ENCODE measurements at regions not wholly inside any gene's neighbourhood (a gene's known extent, or its start where the extent isn't known, plus 50 kb on each side); places are given as distances from the start of the nearest gene placed in this dataset.

DNA sequence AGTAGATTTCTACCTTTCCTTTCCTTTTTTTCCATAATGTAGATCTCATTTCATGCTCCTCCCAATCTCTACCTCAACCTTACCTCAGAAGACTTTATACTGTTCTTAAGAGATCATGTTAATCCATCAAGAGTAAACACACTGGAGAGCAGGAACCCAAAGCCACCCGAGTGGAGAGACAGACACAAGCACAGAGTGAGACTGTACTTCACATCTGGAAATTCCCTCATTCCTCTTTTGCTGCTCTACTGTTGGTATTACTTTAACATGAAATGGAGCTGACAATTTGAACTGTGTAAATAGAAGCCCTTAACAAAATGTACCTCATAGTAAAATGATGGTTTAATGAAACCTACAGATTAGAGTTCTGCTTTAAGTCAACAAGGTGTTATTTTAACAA is 105.7 kb upstream of the RASGEF1B start:
- TF ChIP-seq SIN3A (IDR thresholded peaks at IDR 0.05; ENCODE audit: borderline replicate concordance, insufficient read depth, low read length) (no peak), TAF1 (IDR thresholded peaks at IDR 0.05; ENCODE audit: borderline replicate concordance, insufficient read depth, low read length) (no peak), POLR2AphosphoS5 (IDR thresholded peaks at IDR 0.05; ENCODE audit: low read depth, low read length) (no peak)
- TF ChIP-seq, protein P1, sequence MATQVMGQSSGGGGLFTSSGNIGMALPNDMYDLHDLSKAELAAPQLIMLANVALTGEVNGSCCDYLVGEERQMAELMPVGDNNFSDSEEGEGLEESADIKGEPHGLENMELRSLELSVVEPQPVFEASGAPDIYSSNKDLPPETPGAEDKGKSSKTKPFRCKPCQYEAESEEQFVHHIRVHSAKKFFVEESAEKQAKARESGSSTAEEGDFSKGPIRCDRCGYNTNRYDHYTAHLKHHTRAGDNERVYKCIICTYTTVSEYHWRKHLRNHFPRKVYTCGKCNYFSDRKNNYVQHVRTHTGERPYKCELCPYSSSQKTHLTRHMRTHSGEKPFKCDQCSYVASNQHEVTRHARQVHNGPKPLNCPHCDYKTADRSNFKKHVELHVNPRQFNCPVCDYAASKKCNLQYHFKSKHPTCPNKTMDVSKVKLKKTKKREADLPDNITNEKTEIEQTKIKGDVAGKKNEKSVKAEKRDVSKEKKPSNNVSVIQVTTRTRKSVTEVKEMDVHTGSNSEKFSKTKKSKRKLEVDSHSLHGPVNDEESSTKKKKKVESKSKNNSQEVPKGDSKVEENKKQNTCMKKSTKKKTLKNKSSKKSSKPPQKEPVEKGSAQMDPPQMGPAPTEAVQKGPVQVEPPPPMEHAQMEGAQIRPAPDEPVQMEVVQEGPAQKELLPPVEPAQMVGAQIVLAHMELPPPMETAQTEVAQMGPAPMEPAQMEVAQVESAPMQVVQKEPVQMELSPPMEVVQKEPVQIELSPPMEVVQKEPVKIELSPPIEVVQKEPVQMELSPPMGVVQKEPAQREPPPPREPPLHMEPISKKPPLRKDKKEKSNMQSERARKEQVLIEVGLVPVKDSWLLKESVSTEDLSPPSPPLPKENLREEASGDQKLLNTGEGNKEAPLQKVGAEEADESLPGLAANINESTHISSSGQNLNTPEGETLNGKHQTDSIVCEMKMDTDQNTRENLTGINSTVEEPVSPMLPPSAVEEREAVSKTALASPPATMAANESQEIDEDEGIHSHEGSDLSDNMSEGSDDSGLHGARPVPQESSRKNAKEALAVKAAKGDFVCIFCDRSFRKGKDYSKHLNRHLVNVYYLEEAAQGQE (IDR thresholded peaks at IDR 0.05; ENCODE audit: insufficient read depth in 1 of 2, low read depth in 2 of 2, low read length in 2 of 2), result no peak
